GM12801 (cell line): ENCODE measurements at regions not wholly inside any gene's neighbourhood (a gene's known extent, or its start where the extent isn't known, plus 50 kb on each side); places are given as distances from the start of the nearest gene placed in this dataset.

Source experiments
- TF ChIP-seq, protein P1 (sequence below): IDR thresholded peaks from one replicate; pipeline ENCODE4 v1.5.1; 2011; ENCODE audit warnings: control low read depth; ENCODE audit not compliant: insufficient read length; ENCODE audit errors: extremely low read depth

DNA sequence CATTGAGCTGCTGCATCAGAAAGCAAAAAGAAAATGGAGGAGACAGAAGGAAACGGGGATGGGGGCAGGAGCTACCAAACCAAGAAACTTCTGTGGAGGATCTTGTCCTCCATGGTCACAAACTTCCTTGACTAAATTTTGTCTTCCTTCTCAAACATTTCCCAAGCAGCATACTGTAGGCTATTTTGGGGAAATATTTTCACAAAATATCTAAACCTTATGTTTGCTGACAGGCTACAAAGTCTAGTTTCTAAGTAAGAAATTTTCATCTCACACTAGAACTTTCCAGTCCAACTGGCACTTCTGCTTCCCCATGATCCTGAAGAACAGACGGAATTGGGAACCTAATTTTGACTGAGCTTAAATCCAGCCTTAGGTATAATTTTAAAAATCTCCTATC is 552.0 kb downstream of the SNAPC1 start:
- TF ChIP-seq, protein P1, sequence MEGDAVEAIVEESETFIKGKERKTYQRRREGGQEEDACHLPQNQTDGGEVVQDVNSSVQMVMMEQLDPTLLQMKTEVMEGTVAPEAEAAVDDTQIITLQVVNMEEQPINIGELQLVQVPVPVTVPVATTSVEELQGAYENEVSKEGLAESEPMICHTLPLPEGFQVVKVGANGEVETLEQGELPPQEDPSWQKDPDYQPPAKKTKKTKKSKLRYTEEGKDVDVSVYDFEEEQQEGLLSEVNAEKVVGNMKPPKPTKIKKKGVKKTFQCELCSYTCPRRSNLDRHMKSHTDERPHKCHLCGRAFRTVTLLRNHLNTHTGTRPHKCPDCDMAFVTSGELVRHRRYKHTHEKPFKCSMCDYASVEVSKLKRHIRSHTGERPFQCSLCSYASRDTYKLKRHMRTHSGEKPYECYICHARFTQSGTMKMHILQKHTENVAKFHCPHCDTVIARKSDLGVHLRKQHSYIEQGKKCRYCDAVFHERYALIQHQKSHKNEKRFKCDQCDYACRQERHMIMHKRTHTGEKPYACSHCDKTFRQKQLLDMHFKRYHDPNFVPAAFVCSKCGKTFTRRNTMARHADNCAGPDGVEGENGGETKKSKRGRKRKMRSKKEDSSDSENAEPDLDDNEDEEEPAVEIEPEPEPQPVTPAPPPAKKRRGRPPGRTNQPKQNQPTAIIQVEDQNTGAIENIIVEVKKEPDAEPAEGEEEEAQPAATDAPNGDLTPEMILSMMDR, result no peak

GRCh38 chr14:62314871-62315270 is 552.7 kb downstream of the SNAPC1 start:
- TF ChIP-seq, protein P1, result no peak

DNA sequence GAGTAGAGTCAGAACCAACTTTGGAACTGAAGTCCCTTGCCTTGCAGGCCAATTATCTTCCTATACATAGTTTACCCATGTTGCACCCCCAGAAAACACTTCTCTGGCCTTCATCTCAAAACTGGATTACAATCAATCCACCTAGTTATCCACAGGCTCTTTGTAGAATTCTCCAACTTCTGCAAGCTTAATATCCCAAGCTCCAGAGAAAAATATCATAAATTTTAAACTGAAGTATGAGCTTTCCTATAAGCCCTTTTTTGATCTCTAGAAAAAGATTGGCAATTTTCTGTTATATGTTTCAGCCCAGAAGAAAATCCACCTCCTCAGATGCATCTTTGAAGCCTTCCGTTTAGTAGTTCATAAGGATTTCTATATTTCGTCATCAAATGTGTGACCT is 553.4 kb downstream of the SNAPC1 start:
- TF ChIP-seq, protein P1, result no peak

- TF ChIP-seq, protein P1, result no peak
Observed at GRCh38 chr14:62322216-62322615, 560.0 kb downstream of the SNAPC1 start.

GRCh38 chr14:62329427-62329826 is 567.2 kb downstream of the SNAPC1 start:
- TF ChIP-seq, protein P1, result no peak

- TF ChIP-seq, protein P1, result no peak
Observed at GRCh38 chr14:62347562-62348011, 585.4 kb downstream of the SNAPC1 start.

DNA sequence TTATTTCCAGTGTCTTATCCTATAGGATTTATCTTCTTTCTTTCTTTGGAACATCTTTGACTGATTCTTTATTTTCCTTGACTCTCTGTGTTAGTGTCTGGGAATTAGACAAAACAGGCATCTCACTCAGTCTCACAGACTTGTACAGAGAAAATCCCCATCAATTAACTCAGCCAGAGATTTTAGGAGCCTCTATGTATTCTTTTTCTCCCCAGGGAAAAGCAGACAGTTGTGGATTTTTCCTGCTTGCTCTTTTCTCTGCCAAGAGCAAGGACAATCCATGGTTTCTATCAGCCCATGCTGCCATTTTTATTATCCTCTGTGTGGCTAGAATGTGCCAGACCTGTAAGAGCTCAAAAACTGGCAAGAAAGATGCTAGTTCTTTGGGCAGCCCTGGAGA is 595.1 kb downstream of the SNAPC1 start:
- TF ChIP-seq, protein P1, result no peak

DNA sequence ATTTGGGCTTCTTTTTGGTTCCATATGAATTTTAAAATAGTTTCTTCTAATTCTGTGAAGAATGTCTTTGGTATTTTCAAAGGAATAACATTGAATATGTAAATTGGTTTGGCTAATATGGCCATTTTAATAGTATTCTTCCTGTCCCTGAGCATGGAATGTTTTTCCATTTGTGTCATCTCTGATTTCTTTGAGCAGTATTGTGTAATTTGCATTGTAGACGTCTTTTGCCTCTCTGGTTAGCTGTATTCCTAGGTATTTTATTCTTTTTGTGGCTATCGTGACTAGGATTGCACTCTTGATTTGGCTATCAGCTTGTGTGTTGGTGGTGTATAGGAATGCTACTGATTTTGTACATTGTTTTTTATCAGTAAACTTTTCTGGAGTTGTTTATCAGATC is 601.9 kb downstream of the SNAPC1 start:
- TF ChIP-seq, protein P1, result no peak
